ENCODE measurements at regions not wholly inside any gene's neighbourhood (a gene's known extent, or its start where the extent isn't known, plus 50 kb on each side); places are given as distances from the start of the nearest gene placed in this dataset.
A peak's percentile ranks its signal among the peaks of the same experiment; 100 is the strongest.

DNA sequence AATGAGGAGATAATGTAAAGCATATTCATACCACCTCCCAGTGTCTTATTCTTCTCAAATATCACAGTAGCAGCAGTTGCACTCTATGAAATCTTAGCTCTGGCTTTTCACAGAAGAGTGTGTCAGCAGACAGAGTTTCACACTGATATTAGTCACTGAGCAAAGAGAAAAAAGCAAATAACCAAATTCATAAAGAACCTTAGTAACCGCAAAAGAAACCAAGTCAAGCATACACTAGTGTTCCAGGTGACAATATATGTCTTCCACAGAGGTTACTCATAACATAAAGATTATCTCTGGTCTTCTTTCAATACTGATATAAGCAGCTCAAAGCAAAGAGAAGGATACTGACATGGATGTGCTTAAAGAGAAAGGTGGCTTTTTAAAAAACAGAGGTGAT lies 181.7 kb upstream of the EDNRA start:
- no peak overlapping the region for H3K4me3 ChIP-seq (ENCODE audit: low read depth, low read length)
- DNase-seq (ENCODE audit: low read depth) = peak; percentile 68
- TF ChIP-seq, protein P1, sequence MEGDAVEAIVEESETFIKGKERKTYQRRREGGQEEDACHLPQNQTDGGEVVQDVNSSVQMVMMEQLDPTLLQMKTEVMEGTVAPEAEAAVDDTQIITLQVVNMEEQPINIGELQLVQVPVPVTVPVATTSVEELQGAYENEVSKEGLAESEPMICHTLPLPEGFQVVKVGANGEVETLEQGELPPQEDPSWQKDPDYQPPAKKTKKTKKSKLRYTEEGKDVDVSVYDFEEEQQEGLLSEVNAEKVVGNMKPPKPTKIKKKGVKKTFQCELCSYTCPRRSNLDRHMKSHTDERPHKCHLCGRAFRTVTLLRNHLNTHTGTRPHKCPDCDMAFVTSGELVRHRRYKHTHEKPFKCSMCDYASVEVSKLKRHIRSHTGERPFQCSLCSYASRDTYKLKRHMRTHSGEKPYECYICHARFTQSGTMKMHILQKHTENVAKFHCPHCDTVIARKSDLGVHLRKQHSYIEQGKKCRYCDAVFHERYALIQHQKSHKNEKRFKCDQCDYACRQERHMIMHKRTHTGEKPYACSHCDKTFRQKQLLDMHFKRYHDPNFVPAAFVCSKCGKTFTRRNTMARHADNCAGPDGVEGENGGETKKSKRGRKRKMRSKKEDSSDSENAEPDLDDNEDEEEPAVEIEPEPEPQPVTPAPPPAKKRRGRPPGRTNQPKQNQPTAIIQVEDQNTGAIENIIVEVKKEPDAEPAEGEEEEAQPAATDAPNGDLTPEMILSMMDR (IDR thresholded peaks at IDR 0.05; ENCODE audit: insufficient read depth, low read depth, low read length, missing control alignments) = no peak

DNA sequence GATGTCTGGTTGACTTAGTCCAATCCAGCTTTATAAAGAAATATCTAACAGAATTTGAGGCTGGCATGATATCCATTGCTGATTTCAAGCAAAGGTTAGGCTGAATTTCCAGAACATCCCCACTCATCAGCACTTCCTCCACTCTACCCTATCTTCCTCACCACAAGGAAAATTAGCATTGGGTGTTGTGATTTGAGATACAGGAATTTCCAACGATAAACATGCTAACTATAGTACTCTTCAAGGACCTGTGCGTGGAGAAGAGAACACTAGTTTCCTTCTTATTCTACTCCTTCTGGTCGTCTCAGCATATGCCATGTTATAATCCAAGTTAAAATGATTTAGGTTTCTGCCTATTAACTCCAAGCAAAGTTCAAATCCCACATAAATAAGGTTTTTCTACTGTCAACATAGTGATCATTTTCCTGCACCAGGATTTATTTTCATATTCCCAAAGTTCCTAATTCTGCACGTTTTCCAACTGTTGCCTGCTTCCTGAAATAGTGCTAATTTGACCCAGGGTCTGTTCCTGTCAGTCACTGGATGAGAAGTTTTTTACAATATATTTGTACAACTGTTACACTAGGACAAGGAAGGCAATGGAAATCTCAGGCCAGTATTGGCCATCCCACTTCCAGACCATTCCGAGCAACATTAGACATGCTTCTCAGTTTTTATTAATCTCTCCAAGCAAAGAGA lies 177.6 kb upstream of the EDNRA start:
- TF ChIP-seq, protein P1 (IDR thresholded peaks at IDR 0.05; ENCODE audit: insufficient read depth, low read depth, low read length, missing control alignments) = no peak
- H3K4me3 ChIP-seq (ENCODE audit: low read depth, low read length) = no peak overlapping the region
- no peak for DNase-seq (ENCODE audit: low read depth)

DNA sequence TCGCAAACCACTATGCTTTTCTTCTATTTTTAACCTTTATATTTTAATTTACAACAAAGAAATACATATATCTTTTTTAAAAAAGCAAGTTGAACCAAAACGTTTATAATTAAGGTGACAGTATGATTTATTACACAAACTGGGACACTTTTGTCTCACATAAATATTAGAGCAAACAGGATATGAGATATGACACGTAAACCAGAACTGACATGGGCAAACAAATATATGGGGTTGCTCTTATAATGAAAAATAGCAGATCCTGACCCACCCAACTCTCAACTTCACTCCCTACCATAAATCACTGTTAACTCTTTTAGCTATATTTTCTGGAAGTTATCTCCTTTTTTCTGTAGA lies 177.0 kb upstream of the EDNRA start:
- DNase-seq (ENCODE audit: low read depth) = no peak
- H3K4me3 ChIP-seq (ENCODE audit: low read depth, low read length) = no peak overlapping the region
- TF ChIP-seq, protein P1 (IDR thresholded peaks at IDR 0.05; ENCODE audit: insufficient read depth, low read depth, low read length, missing control alignments) = no peak

DNA sequence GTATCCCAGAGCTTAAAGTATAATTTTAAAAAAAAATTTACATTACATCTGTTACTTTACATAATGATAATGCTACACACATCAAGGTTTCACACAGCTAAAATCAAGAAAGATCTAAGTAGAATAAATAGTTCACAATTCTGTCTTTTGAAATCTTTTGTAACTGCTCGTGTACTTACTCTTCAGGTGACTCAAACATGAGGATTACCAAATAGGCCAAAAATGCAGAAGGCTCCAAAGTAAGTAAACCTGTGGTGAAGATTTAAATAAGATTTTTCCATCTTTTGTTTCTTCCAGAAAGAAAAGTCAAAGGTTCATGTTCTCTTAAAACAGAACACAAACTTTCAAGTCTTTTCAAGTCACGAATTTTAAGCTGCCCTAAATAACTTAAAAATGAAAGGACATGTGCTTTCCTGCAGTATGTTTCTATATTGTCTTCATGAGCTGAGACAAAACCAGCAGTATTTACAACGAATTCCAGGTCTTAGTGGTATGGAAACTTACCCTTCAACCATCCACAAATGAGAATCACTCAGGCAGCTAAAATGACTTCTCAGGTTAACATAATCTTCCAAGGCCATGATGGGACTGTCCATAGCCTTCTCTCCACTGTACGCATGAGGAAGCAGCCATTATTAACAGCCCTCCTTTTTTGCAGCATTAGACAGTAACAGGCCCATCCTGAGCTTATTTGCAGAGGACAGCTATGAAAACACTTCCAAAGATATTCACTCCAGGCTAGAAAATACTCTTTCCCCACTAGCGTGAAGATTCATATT lies 172.8 kb upstream of the EDNRA start:
- DNase-seq (ENCODE audit: low read depth) = no peak
- TF ChIP-seq, protein P1 (IDR thresholded peaks at IDR 0.05; ENCODE audit: insufficient read depth, low read depth, low read length, missing control alignments) = no peak
- H3K4me3 ChIP-seq (ENCODE audit: low read depth, low read length) = no peak overlapping the region

DNA sequence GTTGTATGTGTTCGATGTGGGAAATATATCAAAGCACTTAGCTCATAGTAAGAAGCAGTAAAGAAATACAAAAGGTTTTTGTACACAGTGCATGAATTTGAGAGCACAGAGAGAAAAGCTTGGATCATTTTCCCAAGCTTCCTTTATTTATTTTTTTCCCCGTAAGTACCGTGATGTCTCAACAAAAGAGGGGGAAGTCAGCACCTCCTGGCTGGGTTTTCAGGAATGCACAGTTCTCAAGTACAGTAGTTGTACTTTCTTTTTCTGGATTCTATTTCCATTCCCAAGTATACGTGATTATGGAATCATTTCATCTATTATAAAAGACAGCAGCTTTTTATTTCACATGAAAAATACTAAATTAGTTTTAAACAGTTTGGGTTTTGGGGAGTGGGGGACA lies 171.5 kb upstream of the EDNRA start:
- DNase-seq (ENCODE audit: low read depth) = no peak
- no peak overlapping the region for H3K4me3 ChIP-seq (ENCODE audit: low read depth, low read length)
- TF ChIP-seq, protein P1 (IDR thresholded peaks at IDR 0.05; ENCODE audit: insufficient read depth, low read depth, low read length, missing control alignments) = no peak

DNA sequence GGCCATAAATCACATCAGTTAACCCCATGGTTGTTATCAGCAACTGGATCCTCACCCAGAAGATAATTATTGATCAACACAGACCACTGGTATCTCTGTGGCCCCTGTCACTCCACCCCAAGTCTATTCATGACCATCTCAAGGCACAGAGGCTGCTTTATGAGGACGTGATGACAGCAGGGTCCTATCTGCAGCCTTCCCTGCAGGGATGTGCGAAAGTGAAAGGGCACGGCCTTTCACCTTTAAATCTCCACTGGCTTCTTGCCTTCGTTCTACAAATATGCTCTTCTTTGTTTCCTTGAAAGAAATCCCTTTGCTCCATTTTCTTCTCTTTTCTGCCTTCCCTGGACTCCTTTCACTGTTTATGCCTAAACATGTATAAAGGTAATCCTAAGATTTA lies 170.6 kb upstream of the EDNRA start:
- H3K4me3 ChIP-seq (ENCODE audit: low read depth, low read length) = no peak overlapping the region
- peak; percentile 44 for DNase-seq (ENCODE audit: low read depth)
- TF ChIP-seq, protein P1 (IDR thresholded peaks at IDR 0.05; ENCODE audit: insufficient read depth, low read depth, low read length, missing control alignments) = no peak
